MM.1S (cell line): ENCODE measurements at regions not wholly inside any gene's neighbourhood (a gene's known extent, or its start where the extent isn't known, plus 50 kb on each side); places are given as distances from the start of the nearest gene placed in this dataset.

Experiments
- DNase-seq: peaks from one replicate; pipeline ENCODE4 v3.0.0-alpha.2; 2015
- H2AFZ ChIP-seq: fragments of 300-600 bp; sonication (generic); 2 replicates; pipeline ENCODE4 v1.6.0; 2016; ENCODE audit warnings: antibody characterized with exemption, low read length
- H3F3A ChIP-seq: fragments of 300-600 bp; sonication (generic); 2 replicates; pipeline ENCODE4 v1.6.1; 2016; ENCODE audit warnings: mild to moderate bottlenecking, antibody characterized with exemption, low read length, moderate library complexity, mixed read lengths; ENCODE audit not compliant: insufficient read depth
- H3K27ac ChIP-seq: fragments of 300-600 bp; sonication (generic); 2 replicates; pipeline ENCODE4 v1.5.1; 2016; ENCODE audit warnings: mild to moderate bottlenecking, low read length
- H3K27me3 ChIP-seq: fragments of 300-600 bp; sonication (generic); replicated peaks from 2 replicates; pipeline ENCODE4 v1.6.0; 2016; ENCODE audit warnings: low read length; ENCODE audit not compliant: insufficient read depth
- H3K36me3 ChIP-seq: fragments of 300-600 bp; sonication (generic); replicated peaks from 2 replicates; pipeline ENCODE4 v1.6.1; 2016; ENCODE audit warnings: mild to moderate bottlenecking, low read length, mixed read lengths; ENCODE audit not compliant: insufficient read depth
- H3K4me1 ChIP-seq: fragments of 300-600 bp; sonication (generic); 2 replicates; pipeline ENCODE4 v1.6.1; 2016; ENCODE audit warnings: low read length, mixed read lengths
- H3K4me2 ChIP-seq: fragments of 300-600 bp; sonication (generic); 2 replicates; pipeline ENCODE4 v1.6.0; 2016; ENCODE audit warnings: low read depth, low read length
- H3K4me3 ChIP-seq: fragments of 300-600 bp; sonication (generic); 2 replicates; pipeline ENCODE4 v1.5.1; 2016; ENCODE audit warnings: low read length, mixed read lengths
- H3K79me2 ChIP-seq: fragments of 300-600 bp; sonication (generic); 2 replicates; pipeline ENCODE4 v1.6.1; 2016; ENCODE audit warnings: mixed run types, low read length, mixed read lengths
- H3K9ac ChIP-seq: fragments of 300-600 bp; sonication (generic); 2 replicates; pipeline ENCODE4 v1.6.1; 2016; ENCODE audit warnings: low read length, mixed read lengths
- H3K9me2 ChIP-seq: fragments of 300-600 bp; sonication (generic); replicated peaks from 2 replicates; pipeline ENCODE4 v1.6.1; 2016; ENCODE audit warnings: mild to moderate bottlenecking, low read length, mixed read lengths; ENCODE audit not compliant: insufficient read depth
- H3K9me3 ChIP-seq: fragments of 300-600 bp; sonication (generic); replicated peaks from 2 replicates; pipeline ENCODE4 v1.6.1; 2016; ENCODE audit warnings: mild to moderate bottlenecking, low read length, mixed read lengths; ENCODE audit not compliant: insufficient read depth
- H4K20me1 ChIP-seq: fragments of 300-600 bp; sonication (generic); 2 replicates; pipeline ENCODE4 v1.6.1; 2016; ENCODE audit warnings: mild to moderate bottlenecking, low read length, moderate library complexity, mixed read lengths; ENCODE audit not compliant: insufficient read depth
- CTCF ChIP-seq: fragments of 300-600 bp; sonication (generic); IDR thresholded peaks from 2 replicates; pipeline ENCODE4 v1.5.1; 2016; ENCODE audit warnings: antibody characterized with exemption, low read length, mixed read lengths
- EZH2 ChIP-seq: fragments of 300-600 bp; sonication (generic); optimal IDR thresholded peaks from 2 replicates; pipeline ENCODE3; 2017; ENCODE audit warnings: low read depth, mild to moderate bottlenecking, antibody characterized with exemption, low read length, mixed read lengths
- EZH2phosphoT487 ChIP-seq: fragments of 300-600 bp; sonication (generic); IDR thresholded peaks from 2 replicates; pipeline ENCODE4 v1.6.1; 2018; ENCODE audit warnings: antibody characterized with exemption, low read length

GRCh38 chr4:1506956-1507721 lies 100.9 kb upstream of the NKX1-1 start:
- Histone ChIP-seq H3K36me3 (no peaks in the 10 kb centered on the region), H3K79me2 (no peaks in the 10 kb centered on the region), H3K4me2 (no peak overlapping the region), H3K9me2 (no peaks in the 10 kb centered on the region), H3K9me3 (no peaks in the 10 kb centered on the region), H3K4me1 (no peaks in the 10 kb centered on the region), H2AFZ (no peak overlapping the region), H3K27ac (no peak overlapping the region), H4K20me1 (no peaks in the 10 kb centered on the region), H3K27me3 (peaks cover 7% of the 10 kb centered on the region; the same call in 1 of the 2 replicates), H3K9ac (no peak overlapping the region), H3K4me3 (no peak overlapping the region), H3F3A (no peaks in the 10 kb centered on the region)
- no peak for TF ChIP-seq EZH2phosphoT487
- TF ChIP-seq EZH2 = no peak
- no peak for TF ChIP-seq CTCF
- no peak for DNase-seq

DNA sequence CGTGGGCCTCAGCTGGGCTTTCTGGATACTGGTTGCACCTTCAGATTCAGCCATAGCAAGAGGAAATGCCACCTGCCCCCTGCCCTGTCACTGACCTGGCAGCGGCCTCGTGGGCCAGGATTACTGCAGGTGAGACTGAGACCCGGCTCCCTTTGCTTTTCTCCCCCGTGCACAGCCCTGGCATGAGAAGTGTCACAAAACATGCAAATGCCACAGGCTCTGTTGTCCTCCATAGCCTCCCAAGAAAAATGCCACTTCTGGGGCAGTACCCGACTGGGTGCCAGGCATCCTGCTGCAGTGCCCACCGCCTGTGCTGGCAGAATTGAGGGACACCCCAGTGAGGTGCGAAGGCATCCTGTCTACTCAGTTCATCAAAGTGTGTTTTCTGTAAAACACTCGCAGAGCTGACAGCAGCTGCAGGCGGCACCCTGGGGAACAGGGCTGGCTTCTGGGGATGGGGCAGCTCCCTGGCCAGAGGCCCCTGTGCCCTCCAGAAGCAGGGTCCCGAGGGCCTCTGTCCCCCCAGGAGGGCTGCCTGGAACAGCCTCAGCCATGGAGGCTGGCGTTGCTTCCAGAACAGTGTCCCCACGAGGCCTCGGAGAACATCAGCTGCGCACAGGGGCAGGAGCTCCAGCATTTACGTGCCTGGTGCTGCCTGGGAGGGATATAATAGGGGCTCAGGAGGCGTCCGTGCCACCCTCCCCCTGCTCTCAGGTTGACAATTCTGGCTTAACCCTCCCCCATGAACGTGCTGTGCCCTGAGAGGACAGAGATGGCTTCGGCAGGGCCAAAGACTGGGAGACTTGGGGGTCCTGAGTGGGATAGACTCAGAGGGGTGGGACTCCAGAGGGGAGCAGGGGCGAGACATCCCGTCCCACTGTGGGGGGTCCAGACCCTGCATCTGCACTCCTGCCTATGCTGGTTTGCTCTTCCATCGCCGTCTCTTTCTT lies 99.5 kb upstream of the NKX1-1 start:
- Histone ChIP-seq H3K4me2 (no peak overlapping the region), H3K4me3 (no peak overlapping the region), H2AFZ (no peak overlapping the region), H4K20me1 (no peaks in the 10 kb centered on the region), H3K9ac (no peak overlapping the region), H3K9me3 (no peaks in the 10 kb centered on the region), H3F3A (no peaks in the 10 kb centered on the region), H3K36me3 (no peaks in the 10 kb centered on the region), H3K27ac (no peak overlapping the region), H3K79me2 (no peaks in the 10 kb centered on the region), H3K4me1 (no peaks in the 10 kb centered on the region), H3K27me3 (peaks cover 2% of the 10 kb centered on the region; the same call in 1 of the 2 replicates), H3K9me2 (no peaks in the 10 kb centered on the region)
- no peak for DNase-seq
- TF ChIP-seq EZH2phosphoT487 (no peak), EZH2 (no peak), CTCF (no peak)

GRCh38 chr4:1504595-1505500 lies 98.6 kb upstream of the NKX1-1 start:
- TF ChIP-seq CTCF = no peak
- TF ChIP-seq EZH2 = no peak
- TF ChIP-seq EZH2phosphoT487 = no peak
- no peaks in the 10 kb centered on the region for H3K36me3 ChIP-seq
- no peaks in the 10 kb centered on the region for H3K79me2 ChIP-seq
- no peaks in the 10 kb centered on the region for H3K9me2 ChIP-seq
- H3K4me2 ChIP-seq = no peak overlapping the region
- H3K27ac ChIP-seq = no peak overlapping the region
- H3K9ac ChIP-seq = no peak overlapping the region
- H3K27me3 ChIP-seq = no peaks in the 10 kb centered on the region; the same call in 1 of the 2 replicates
- no peaks in the 10 kb centered on the region for H3F3A ChIP-seq
- H4K20me1 ChIP-seq = no peaks in the 10 kb centered on the region
- H3K9me3 ChIP-seq = no peaks in the 10 kb centered on the region
- H3K4me3 ChIP-seq = no peak overlapping the region
- DNase-seq = no peak
- no peaks in the 10 kb centered on the region for H3K4me1 ChIP-seq
- no peak overlapping the region for H2AFZ ChIP-seq
